ENCODE measurements at regions not wholly inside any gene's neighbourhood (a gene's known extent, or its start where the extent isn't known, plus 50 kb on each side); places are given as distances from the start of the nearest gene placed in this dataset.

- no peak overlapping the region for H3K4me3 ChIP-seq (ENCODE audit: low read length)
- H3K36me3 ChIP-seq (ENCODE audit: control insufficient read depth, insufficient read depth, low read length) = no peaks in the 10 kb centered on the region
- H3K27ac ChIP-seq (ENCODE audit: low read length) = no peak overlapping the region
- H3K4me1 ChIP-seq (ENCODE audit: control insufficient read depth, insufficient read depth, low read length) = no peaks in the 10 kb centered on the region
- no CpG with 5 or more reads among the region's 1 CpG for WGBS (ENCODE audit: insufficient coverage, low lambda C conversion rate)
- no peaks in the 10 kb centered on the region for H3K9me3 ChIP-seq (ENCODE audit: control insufficient read depth, low read depth, low read length)
- H3K27me3 ChIP-seq (ENCODE audit: control insufficient read depth, insufficient read depth, low read length) = no peaks in the 10 kb centered on the region
- no peak for DNase-seq
Measured at GRCh38 chr10:84783386-84783785, 455.0 kb downstream of the CCSER2 start.

- no peak for DNase-seq
- no peaks in the 10 kb centered on the region for H3K9me3 ChIP-seq (ENCODE audit: control insufficient read depth, low read depth, low read length)
Measured at GRCh38 chr10:84783909-84784308, 455.5 kb downstream of the CCSER2 start.

GRCh38 chr10:84784749-84785148 lies 456.4 kb downstream of the CCSER2 start:
- no peaks in the 10 kb centered on the region for H3K9me3 ChIP-seq (ENCODE audit: control insufficient read depth, low read depth, low read length)
- no peaks in the 10 kb centered on the region for H3K36me3 ChIP-seq (ENCODE audit: control insufficient read depth, insufficient read depth, low read length)
- H3K4me1 ChIP-seq (ENCODE audit: control insufficient read depth, insufficient read depth, low read length) = no peaks in the 10 kb centered on the region
- no peaks in the 10 kb centered on the region for H3K27me3 ChIP-seq (ENCODE audit: control insufficient read depth, insufficient read depth, low read length)
- no peak for DNase-seq
- no peak overlapping the region for H3K4me3 ChIP-seq (ENCODE audit: low read length)
- no peak overlapping the region for H3K27ac ChIP-seq (ENCODE audit: low read length)

More at GRCh38 chr10:84783909-84784308, 455.5 kb downstream of the CCSER2 start:
- H3K4me1 ChIP-seq (ENCODE audit: control insufficient read depth, insufficient read depth, low read length) = no peaks in the 10 kb centered on the region
- H3K36me3 ChIP-seq (ENCODE audit: control insufficient read depth, insufficient read depth, low read length) = no peaks in the 10 kb centered on the region
- H3K27ac ChIP-seq (ENCODE audit: low read length) = no peak overlapping the region
- no peak overlapping the region for H3K4me3 ChIP-seq (ENCODE audit: low read length)
- no peaks in the 10 kb centered on the region for H3K27me3 ChIP-seq (ENCODE audit: control insufficient read depth, insufficient read depth, low read length)

- Histone ChIP-seq H3K4me1 (ENCODE audit: control insufficient read depth, insufficient read depth, low read length) (no peaks in the 10 kb centered on the region), H3K27ac (ENCODE audit: low read length) (no peak overlapping the region), H3K4me3 (ENCODE audit: low read length) (no peak overlapping the region), H3K36me3 (ENCODE audit: control insufficient read depth, insufficient read depth, low read length) (no peaks in the 10 kb centered on the region), H3K9me3 (ENCODE audit: control insufficient read depth, low read depth, low read length) (no peaks in the 10 kb centered on the region), H3K27me3 (ENCODE audit: control insufficient read depth, insufficient read depth, low read length) (no peaks in the 10 kb centered on the region)
- WGBS (ENCODE audit: insufficient coverage, low lambda C conversion rate) = no CpG with 5 or more reads among the region's 2 CpGs
- DNase-seq = no peak
Measured at GRCh38 chr10:84789026-84789425, 460.6 kb downstream of the CCSER2 start.

- no peak overlapping the region for H3K27ac ChIP-seq (ENCODE audit: low read length)
- DNase-seq = no peak
- no peaks in the 10 kb centered on the region for H3K27me3 ChIP-seq (ENCODE audit: control insufficient read depth, insufficient read depth, low read length)
- no peaks in the 10 kb centered on the region for H3K9me3 ChIP-seq (ENCODE audit: control insufficient read depth, low read depth, low read length)
- no peaks in the 10 kb centered on the region for H3K36me3 ChIP-seq (ENCODE audit: control insufficient read depth, insufficient read depth, low read length)
- WGBS (ENCODE audit: insufficient coverage, low lambda C conversion rate) = 40% methylated on average over 1 of the region's 5 CpGs
- no peak overlapping the region for H3K4me3 ChIP-seq (ENCODE audit: low read length)
- H3K4me1 ChIP-seq (ENCODE audit: control insufficient read depth, insufficient read depth, low read length) = no peaks in the 10 kb centered on the region
Measured at GRCh38 chr10:84798312-84798711, 469.9 kb downstream of the CCSER2 start.

- 80% methylated on average over 1 of the region's 2 CpGs for WGBS (ENCODE audit: insufficient coverage, low lambda C conversion rate)
- H3K4me3 ChIP-seq (ENCODE audit: low read length) = no peak overlapping the region
- no peaks in the 10 kb centered on the region for H3K36me3 ChIP-seq (ENCODE audit: control insufficient read depth, insufficient read depth, low read length)
- H3K27me3 ChIP-seq (ENCODE audit: control insufficient read depth, insufficient read depth, low read length) = no peaks in the 10 kb centered on the region
- H3K4me1 ChIP-seq (ENCODE audit: control insufficient read depth, insufficient read depth, low read length) = no peaks in the 10 kb centered on the region
- H3K27ac ChIP-seq (ENCODE audit: low read length) = no peak overlapping the region
- DNase-seq = no peak
- no peaks in the 10 kb centered on the region for H3K9me3 ChIP-seq (ENCODE audit: control insufficient read depth, low read depth, low read length)
Measured at GRCh38 chr10:84801156-84801555, 472.8 kb downstream of the CCSER2 start.

- Histone ChIP-seq H3K36me3 (ENCODE audit: control insufficient read depth, insufficient read depth, low read length) (no peaks in the 10 kb centered on the region), H3K9me3 (ENCODE audit: control insufficient read depth, low read depth, low read length) (no peaks in the 10 kb centered on the region), H3K27ac (ENCODE audit: low read length) (no peak overlapping the region), H3K4me3 (ENCODE audit: low read length) (no peak overlapping the region), H3K4me1 (ENCODE audit: control insufficient read depth, insufficient read depth, low read length) (no peaks in the 10 kb centered on the region), H3K27me3 (ENCODE audit: control insufficient read depth, insufficient read depth, low read length) (no peaks in the 10 kb centered on the region)
- DNase-seq = no peak
- 29% methylated on average over 1 of the region's 3 CpGs for WGBS (ENCODE audit: insufficient coverage, low lambda C conversion rate)
Measured at GRCh38 chr10:84801916-84802315, 473.5 kb downstream of the CCSER2 start.

GRCh38 chr10:84805149-84805548 lies 476.8 kb downstream of the CCSER2 start:
- H3K4me1 ChIP-seq (ENCODE audit: control insufficient read depth, insufficient read depth, low read length) = no peaks in the 10 kb centered on the region
- no peak for DNase-seq
- H3K27ac ChIP-seq (ENCODE audit: low read length) = no peak overlapping the region
- WGBS (ENCODE audit: insufficient coverage, low lambda C conversion rate) = 100% methylated on average over 2 of the region's 2 CpGs
- no peaks in the 10 kb centered on the region for H3K9me3 ChIP-seq (ENCODE audit: control insufficient read depth, low read depth, low read length)
- H3K4me3 ChIP-seq (ENCODE audit: low read length) = no peak overlapping the region
- no peaks in the 10 kb centered on the region for H3K27me3 ChIP-seq (ENCODE audit: control insufficient read depth, insufficient read depth, low read length)
- H3K36me3 ChIP-seq (ENCODE audit: control insufficient read depth, insufficient read depth, low read length) = no peaks in the 10 kb centered on the region

GRCh38 chr10:84811113-84811512 lies 482.7 kb downstream of the CCSER2 start:
- 80% methylated on average over 1 of the region's 5 CpGs for WGBS (ENCODE audit: insufficient coverage, low lambda C conversion rate)
- Histone ChIP-seq H3K27ac (ENCODE audit: low read length) (no peak overlapping the region), H3K9me3 (ENCODE audit: control insufficient read depth, low read depth, low read length) (no peaks in the 10 kb centered on the region)

GRCh38 chr10:84818961-84819360 lies 490.6 kb downstream of the CCSER2 start:
- Histone ChIP-seq H3K9me3 (ENCODE audit: control insufficient read depth, low read depth, low read length) (no peaks in the 10 kb centered on the region), H3K4me1 (ENCODE audit: control insufficient read depth, insufficient read depth, low read length) (no peaks in the 10 kb centered on the region), H3K4me3 (ENCODE audit: low read length) (no peak overlapping the region), H3K27me3 (ENCODE audit: control insufficient read depth, insufficient read depth, low read length) (no peaks in the 10 kb centered on the region), H3K27ac (ENCODE audit: low read length) (no peak overlapping the region), H3K36me3 (ENCODE audit: control insufficient read depth, insufficient read depth, low read length) (no peaks in the 10 kb centered on the region)
- no peak for DNase-seq
- WGBS (ENCODE audit: insufficient coverage, low lambda C conversion rate) = no CpG with 5 or more reads among the region's 3 CpGs

More at GRCh38 chr10:84811113-84811512, 482.7 kb downstream of the CCSER2 start:
- Histone ChIP-seq H3K4me3 (ENCODE audit: low read length) (no peak overlapping the region), H3K36me3 (ENCODE audit: control insufficient read depth, insufficient read depth, low read length) (no peaks in the 10 kb centered on the region), H3K4me1 (ENCODE audit: control insufficient read depth, insufficient read depth, low read length) (no peaks in the 10 kb centered on the region), H3K27me3 (ENCODE audit: control insufficient read depth, insufficient read depth, low read length) (no peaks in the 10 kb centered on the region)
- no peak for DNase-seq

GRCh38 chr10:84820120-84820519 lies 491.7 kb downstream of the CCSER2 start:
- no peak for DNase-seq
- Histone ChIP-seq H3K36me3 (ENCODE audit: control insufficient read depth, insufficient read depth, low read length) (no peaks in the 10 kb centered on the region), H3K4me3 (ENCODE audit: low read length) (no peak overlapping the region), H3K27ac (ENCODE audit: low read length) (no peak overlapping the region), H3K27me3 (ENCODE audit: control insufficient read depth, insufficient read depth, low read length) (no peaks in the 10 kb centered on the region), H3K9me3 (ENCODE audit: control insufficient read depth, low read depth, low read length) (no peaks in the 10 kb centered on the region), H3K4me1 (ENCODE audit: control insufficient read depth, insufficient read depth, low read length) (no peaks in the 10 kb centered on the region)
- 83% methylated on average over 3 of the region's 3 CpGs for WGBS (ENCODE audit: insufficient coverage, low lambda C conversion rate)

All from large intestine (tissue), 3 donors.